ENCODE measurements at regions not wholly inside any gene's neighbourhood (a gene's known extent, or its start where the extent isn't known, plus 50 kb on each side); places are given as distances from the start of the nearest gene placed in this dataset.

GRCh38 chr13:70856711-70857110, 748.5 kb upstream of the KLHL1 start:
- no peaks in the 10 kb centered on the region for H3K4me1 ChIP-seq (ENCODE audit: control insufficient read depth, insufficient read depth, low read length, poor library complexity, severe bottlenecking)

GRCh38 chr13:70856025-70856424, 747.8 kb upstream of the KLHL1 start:
- H3K27me3 ChIP-seq (replicated peaks; ENCODE audit: control insufficient read depth, insufficient read depth, low read length, poor library complexity, severe bottlenecking), result no peaks in the 10 kb centered on the region
- no peak overlapping the region for H3K27ac ChIP-seq (ENCODE audit: insufficient read depth, low read length, poor library complexity, severe bottlenecking)
- H3K4me3 ChIP-seq (ENCODE audit: insufficient read depth, low read depth, low read length, poor library complexity, severe bottlenecking), result no peak overlapping the region
- no peaks in the 10 kb centered on the region for H3K9me3 ChIP-seq (ENCODE audit: control insufficient read depth, low read length)
- H3K4me1 ChIP-seq (ENCODE audit: control insufficient read depth, insufficient read depth, low read length, poor library complexity, severe bottlenecking), result no peaks in the 10 kb centered on the region
- DNase-seq, result no peak
- no peaks in the 10 kb centered on the region for H3K36me3 ChIP-seq (ENCODE audit: control insufficient read depth, insufficient read depth, low read length)

More at GRCh38 chr13:70856711-70857110, 748.5 kb upstream of the KLHL1 start:
- no peaks in the 10 kb centered on the region for H3K36me3 ChIP-seq (ENCODE audit: control insufficient read depth, insufficient read depth, low read length)
- no peaks in the 10 kb centered on the region for H3K27me3 ChIP-seq (replicated peaks; ENCODE audit: control insufficient read depth, insufficient read depth, low read length, poor library complexity, severe bottlenecking)
- H3K9me3 ChIP-seq (ENCODE audit: control insufficient read depth, low read length), result no peaks in the 10 kb centered on the region
- no peak overlapping the region for H3K27ac ChIP-seq (ENCODE audit: insufficient read depth, low read length, poor library complexity, severe bottlenecking)
- no peak for DNase-seq
- no peak overlapping the region for H3K4me3 ChIP-seq (ENCODE audit: insufficient read depth, low read depth, low read length, poor library complexity, severe bottlenecking)

- H3K4me1 ChIP-seq (ENCODE audit: control insufficient read depth, insufficient read depth, low read length, poor library complexity, severe bottlenecking), result no peaks in the 10 kb centered on the region
- H3K27ac ChIP-seq (ENCODE audit: insufficient read depth, low read length, poor library complexity, severe bottlenecking), result no peak overlapping the region
- no peaks in the 10 kb centered on the region for H3K27me3 ChIP-seq (replicated peaks; ENCODE audit: control insufficient read depth, insufficient read depth, low read length, poor library complexity, severe bottlenecking)
- H3K4me3 ChIP-seq (ENCODE audit: insufficient read depth, low read depth, low read length, poor library complexity, severe bottlenecking), result no peak overlapping the region
- H3K36me3 ChIP-seq (ENCODE audit: control insufficient read depth, insufficient read depth, low read length), result no peaks in the 10 kb centered on the region
- no peak for DNase-seq
- H3K9me3 ChIP-seq (ENCODE audit: control insufficient read depth, low read length), result no peaks in the 10 kb centered on the region
Measured at GRCh38 chr13:70849222-70849621, 741.0 kb upstream of the KLHL1 start.

- H3K9me3 ChIP-seq (ENCODE audit: control insufficient read depth, low read length), result no peaks in the 10 kb centered on the region
- no peaks in the 10 kb centered on the region for H3K36me3 ChIP-seq (ENCODE audit: control insufficient read depth, insufficient read depth, low read length)
- no peak overlapping the region for H3K27ac ChIP-seq (ENCODE audit: insufficient read depth, low read length, poor library complexity, severe bottlenecking)
- no peak for DNase-seq
- H3K27me3 ChIP-seq (replicated peaks; ENCODE audit: control insufficient read depth, insufficient read depth, low read length, poor library complexity, severe bottlenecking), result no peaks in the 10 kb centered on the region
- H3K4me3 ChIP-seq (ENCODE audit: insufficient read depth, low read depth, low read length, poor library complexity, severe bottlenecking), result no peak overlapping the region
- no peaks in the 10 kb centered on the region for H3K4me1 ChIP-seq (ENCODE audit: control insufficient read depth, insufficient read depth, low read length, poor library complexity, severe bottlenecking)
Measured at GRCh38 chr13:70844391-70845108, 736.3 kb upstream of the KLHL1 start.

GRCh38 chr13:70842062-70842644, 733.9 kb upstream of the KLHL1 start:
- Histone ChIP-seq H3K27me3 (replicated peaks; ENCODE audit: control insufficient read depth, insufficient read depth, low read length, poor library complexity, severe bottlenecking) (no peaks in the 10 kb centered on the region), H3K36me3 (ENCODE audit: control insufficient read depth, insufficient read depth, low read length) (no peaks in the 10 kb centered on the region), H3K4me3 (ENCODE audit: insufficient read depth, low read depth, low read length, poor library complexity, severe bottlenecking) (no peak overlapping the region), H3K27ac (ENCODE audit: insufficient read depth, low read length, poor library complexity, severe bottlenecking) (no peak overlapping the region), H3K9me3 (ENCODE audit: control insufficient read depth, low read length) (no peaks in the 10 kb centered on the region), H3K4me1 (ENCODE audit: control insufficient read depth, insufficient read depth, low read length, poor library complexity, severe bottlenecking) (no peaks in the 10 kb centered on the region)
- DNase-seq, result no peak

GRCh38 chr13:70841240-70842061, 733.2 kb upstream of the KLHL1 start:
- no peak for DNase-seq
- Histone ChIP-seq H3K4me1 (ENCODE audit: control insufficient read depth, insufficient read depth, low read length, poor library complexity, severe bottlenecking) (no peaks in the 10 kb centered on the region), H3K27ac (ENCODE audit: insufficient read depth, low read length, poor library complexity, severe bottlenecking) (no peak overlapping the region), H3K9me3 (ENCODE audit: control insufficient read depth, low read length) (no peaks in the 10 kb centered on the region), H3K27me3 (replicated peaks; ENCODE audit: control insufficient read depth, insufficient read depth, low read length, poor library complexity, severe bottlenecking) (no peaks in the 10 kb centered on the region), H3K4me3 (ENCODE audit: insufficient read depth, low read depth, low read length, poor library complexity, severe bottlenecking) (no peak overlapping the region), H3K36me3 (ENCODE audit: control insufficient read depth, insufficient read depth, low read length) (no peaks in the 10 kb centered on the region)

- H3K4me1 ChIP-seq (ENCODE audit: control insufficient read depth, insufficient read depth, low read length, poor library complexity, severe bottlenecking), result no peaks in the 10 kb centered on the region
- no peak overlapping the region for H3K4me3 ChIP-seq (ENCODE audit: insufficient read depth, low read depth, low read length, poor library complexity, severe bottlenecking)
- no peaks in the 10 kb centered on the region for H3K27me3 ChIP-seq (replicated peaks; ENCODE audit: control insufficient read depth, insufficient read depth, low read length, poor library complexity, severe bottlenecking)
- H3K9me3 ChIP-seq (ENCODE audit: control insufficient read depth, low read length), result no peaks in the 10 kb centered on the region
- H3K27ac ChIP-seq (ENCODE audit: insufficient read depth, low read length, poor library complexity, severe bottlenecking), result no peak overlapping the region
- H3K36me3 ChIP-seq (ENCODE audit: control insufficient read depth, insufficient read depth, low read length), result no peaks in the 10 kb centered on the region
- no peak for DNase-seq
Measured at GRCh38 chr13:70835371-70835770, 727.1 kb upstream of the KLHL1 start.

GRCh38 chr13:70829748-70830147, 721.5 kb upstream of the KLHL1 start:
- no peak overlapping the region for H3K4me3 ChIP-seq (ENCODE audit: insufficient read depth, low read depth, low read length, poor library complexity, severe bottlenecking)
- no peak overlapping the region for H3K27ac ChIP-seq (ENCODE audit: insufficient read depth, low read length, poor library complexity, severe bottlenecking)
- no peaks in the 10 kb centered on the region for H3K36me3 ChIP-seq (ENCODE audit: control insufficient read depth, insufficient read depth, low read length)
- H3K27me3 ChIP-seq (replicated peaks; ENCODE audit: control insufficient read depth, insufficient read depth, low read length, poor library complexity, severe bottlenecking), result no peaks in the 10 kb centered on the region
- H3K4me1 ChIP-seq (ENCODE audit: control insufficient read depth, insufficient read depth, low read length, poor library complexity, severe bottlenecking), result no peaks in the 10 kb centered on the region
- no peaks in the 10 kb centered on the region for H3K9me3 ChIP-seq (ENCODE audit: control insufficient read depth, low read length)
- DNase-seq, result no peak

GRCh38 chr13:70817576-70817975, 709.3 kb upstream of the KLHL1 start:
- H3K36me3 ChIP-seq (ENCODE audit: control insufficient read depth, insufficient read depth, low read length), result no peaks in the 10 kb centered on the region
- no peaks in the 10 kb centered on the region for H3K4me1 ChIP-seq (ENCODE audit: control insufficient read depth, insufficient read depth, low read length, poor library complexity, severe bottlenecking)
- H3K4me3 ChIP-seq (ENCODE audit: insufficient read depth, low read depth, low read length, poor library complexity, severe bottlenecking), result no peak overlapping the region
- DNase-seq, result no peak
- H3K27ac ChIP-seq (ENCODE audit: insufficient read depth, low read length, poor library complexity, severe bottlenecking), result no peak overlapping the region
- H3K9me3 ChIP-seq (ENCODE audit: control insufficient read depth, low read length), result no peaks in the 10 kb centered on the region
- H3K27me3 ChIP-seq (replicated peaks; ENCODE audit: control insufficient read depth, insufficient read depth, low read length, poor library complexity, severe bottlenecking), result no peaks in the 10 kb centered on the region

- Histone ChIP-seq H3K9me3 (ENCODE audit: control insufficient read depth, low read length) (no peaks in the 10 kb centered on the region), H3K27me3 (replicated peaks; ENCODE audit: control insufficient read depth, insufficient read depth, low read length, poor library complexity, severe bottlenecking) (no peaks in the 10 kb centered on the region), H3K4me1 (ENCODE audit: control insufficient read depth, insufficient read depth, low read length, poor library complexity, severe bottlenecking) (no peaks in the 10 kb centered on the region), H3K27ac (ENCODE audit: insufficient read depth, low read length, poor library complexity, severe bottlenecking) (no peak overlapping the region), H3K36me3 (ENCODE audit: control insufficient read depth, insufficient read depth, low read length) (no peaks in the 10 kb centered on the region), H3K4me3 (ENCODE audit: insufficient read depth, low read depth, low read length, poor library complexity, severe bottlenecking) (no peak overlapping the region)
- DNase-seq, result no peak
Measured at GRCh38 chr13:70816853-70817252, 708.6 kb upstream of the KLHL1 start.
